K562 (cell line): ENCODE measurements at regions not wholly inside any gene's neighbourhood (a gene's known extent, or its start where the extent isn't known, plus 50 kb on each side); places are given as distances from the start of the nearest gene placed in this dataset.

ENCODE experiments used
- ATAC-seq: fragments of 200-7000 bp; cut with Tn5 transposase; 3 replicates; pipeline ENCODE4 v1.9.1; 2020; ENCODE audit warnings: moderate library complexity
- BruUV-seq: library from RNA; stranded (reverse); fragments of 400-500 nt; replicated peaks from 2 replicates; lab custom pipeline; 2021; lab: Mats Ljungman, UMichigan
- CTCF ChIA-PET: fragments of 300-600 bp; formaldehyde crosslinking; extraction: SDS; loops from one replicate; lab custom pipeline; 2021; ENCODE audit warnings: low intra/inter-chr PET ratio; lab: Yijun Ruan, JAX
- POLR2A ChIA-PET: fragments of 300-600, 350-650 bp; sonication (Branson Sonifier 250); formaldehyde crosslinking; extraction: SDS; loops from one replicate; lab custom pipeline; 2021; ENCODE audit warnings: antibody characterized with exemption, inconsistent platforms; lab: Yijun Ruan, JAX
- DNase-seq, 4 experiments: peaks; one replicate each; pipeline versions ENCODE4 v3.0.0 to v3.0.0-alpha.2; 2011 to 2018; ENCODE audit warnings: low spot score in 3 of 4, mixed read lengths in 3 of 4; ENCODE audit errors: extremely low read depth in 1 of 4
- FAIRE-seq: peaks from 2 replicates; lab custom pipeline; 2011; peaks lifted over from hg19 to GRCh38; lab: Jason Lieb, UNC
- H2AFZ ChIP-seq: 2 replicates; pipeline ENCODE4 v1.6.0; 2011; ENCODE audit warnings: low read depth, low read length, control low read depth, inconsistent platforms
- H3K27ac ChIP-seq: fragments of 200-600 bp; 3 replicates; pipeline ENCODE4 v1.8.0; 2011; ENCODE audit warnings: low read depth, mild to moderate bottlenecking, control low read depth, inconsistent platforms, low read length, moderate library complexity, mixed read lengths; ENCODE audit errors: extremely low read depth
- H3K27me3 ChIP-seq, 2 experiments: fragments of 300-600 bp in 1 of 2; 2 replicates in 1 of 2; 3 replicates in 1 of 2; pipeline versions ENCODE4 v1.6.0 to v1.8.0; 2011; ENCODE audit warnings: inconsistent platforms in 2 of 2, low read length in 2 of 2, mild to moderate bottlenecking in 1 of 2, mixed read lengths in 1 of 2, moderate library complexity in 1 of 2; ENCODE audit not compliant: control insufficient read depth in 2 of 2, insufficient read depth in 2 of 2
- H3K36me3 ChIP-seq: fragments of 300-600 bp; 3 replicates; pipeline ENCODE4 v1.8.0; 2011; ENCODE audit warnings: mild to moderate bottlenecking, low read length, inconsistent platforms; ENCODE audit not compliant: control insufficient read depth, insufficient read depth
- H3K4me1 ChIP-seq, 2 experiments: fragments of 200-600 bp in 1 of 2; replicated peaks in 1 of 2; 2 replicates in 1 of 2; 3 replicates in 1 of 2; pipeline versions ENCODE4 v1.5.1 to v1.8.0; 2011; ENCODE audit warnings: inconsistent platforms in 2 of 2, low read length in 2 of 2, mild to moderate bottlenecking in 1 of 2, mixed read lengths in 1 of 2, moderate library complexity in 1 of 2; ENCODE audit not compliant: control insufficient read depth in 2 of 2, insufficient read depth in 2 of 2
- H3K4me2 ChIP-seq: 2 replicates; pipeline ENCODE4 v1.6.1; 2011; ENCODE audit warnings: low read length, control low read depth, inconsistent platforms, mixed read lengths; ENCODE audit not compliant: insufficient read depth
- H3K4me3 ChIP-seq: fragments of 200-600 bp; sonication (generic), shearing (Covaris generic); 2 replicates; pipeline ENCODE4 v1.5.1; 2016; ENCODE audit warnings: control low read depth, inconsistent platforms
- H3K79me2 ChIP-seq: fragments of 200-600 bp; 3 replicates; pipeline ENCODE4 v1.8.0; 2011; ENCODE audit warnings: low read length, inconsistent platforms; ENCODE audit not compliant: control insufficient read depth, insufficient read depth
- H3K9ac ChIP-seq, 2 experiments: 2 replicates each; pipeline versions ENCODE4 v1.6.0 to v1.6.1; 2011; ENCODE audit warnings: low read depth in 2 of 2, low read length in 2 of 2, control low read depth in 1 of 2, inconsistent platforms in 1 of 2, mild to moderate bottlenecking in 1 of 2, mixed read lengths in 1 of 2; ENCODE audit not compliant: insufficient read depth in 1 of 2
- H3K9me1 ChIP-seq: one replicate; pipeline ENCODE4 v1.6.0; 2011; ENCODE audit warnings: inconsistent platforms, mild to moderate bottlenecking, low read length, moderate library complexity; ENCODE audit not compliant: control insufficient read depth, insufficient read depth
- H3K9me3 ChIP-seq: replicated peaks from 2 replicates; pipeline ENCODE4 v1.5.1; 2011; ENCODE audit warnings: low read depth, low read length, inconsistent platforms; ENCODE audit not compliant: control insufficient read depth, insufficient read depth
- H4K20me1 ChIP-seq: replicated peaks from 2 replicates; pipeline ENCODE4 v1.6.1; 2011; ENCODE audit warnings: low read length, inconsistent platforms, mixed read lengths; ENCODE audit not compliant: control insufficient read depth, insufficient read depth
- E2F3 ChIP-seq: fragments of 250-450 bp; sonication (Bioruptor Pico); IDR thresholded peaks from 2 replicates; pipeline ENCODE4 v1.4.0; 2020; ENCODE audit warnings: mild to moderate bottlenecking
- EGR1 ChIP-seq: fragments of 450-650 bp; conservative IDR thresholded peaks from 2 replicates; pipeline ENCODE4 v1.6.1; 2017; ENCODE audit warnings: mild to moderate bottlenecking
- EWSR1 ChIP-seq: fragments of 450-650 bp; IDR thresholded peaks from 2 replicates; pipeline ENCODE4 v1.6.1; 2018; ENCODE audit warnings: borderline replicate concordance, mild to moderate bottlenecking, low read depth, moderate library complexity; ENCODE audit not compliant: partially characterized antibody
- EZH2 ChIP-seq: IDR thresholded peaks from 2 replicates; pipeline ENCODE4 v1.6.1; 2012; ENCODE audit warnings: low read depth, mild to moderate bottlenecking, inconsistent platforms, low read length, borderline replicate concordance
- HDAC3 ChIP-seq: fragments of 450-650 bp; IDR thresholded peaks from 2 replicates; pipeline ENCODE4 v1.6.1; 2018; ENCODE audit warnings: borderline replicate concordance, mild to moderate bottlenecking, moderate library complexity; ENCODE audit not compliant: partially characterized antibody
- NFE2L1 ChIP-seq: fragments of 450-650 bp; IDR thresholded peaks from 2 replicates; pipeline ENCODE4 v1.6.1; 2016; ENCODE audit warnings: missing genetic modification characterization, low read depth, mild to moderate bottlenecking, missing compliant biosample characterization, moderate library complexity, borderline replicate concordance
- PHTF2 ChIP-seq: fragments of 250-450 bp; sonication (Bioruptor Pico); IDR thresholded peaks from 2 replicates; pipeline ENCODE4 v1.5.0; 2021; ENCODE audit warnings: mild to moderate bottlenecking
- RB1 ChIP-seq: fragments of 450-650 bp; IDR thresholded peaks from 2 replicates; pipeline ENCODE4 v1.6.1; 2017; ENCODE audit warnings: low read depth, mild to moderate bottlenecking
- WHSC1 ChIP-seq: IDR thresholded peaks from one replicate; pipeline ENCODE4 v1.6.1; 2012; ENCODE audit warnings: low read length, control low read depth, inconsistent platforms
- ZNF584 ChIP-seq: fragments of 200-800 bp; sonication (Bioruptor generic); IDR thresholded peaks from 2 replicates; pipeline ENCODE4 v1.6.1; 2016; ENCODE audit warnings: low read depth, mild to moderate bottlenecking, missing genetic modification characterization, missing compliant biosample characterization
- WGBS: fragments of 100-300 bp; shearing (Covaris generic); methylation state at CpG from one replicate; pipeline ENCODE4 v1.1.6; 2016; ENCODE audit warnings: low coverage, mixed read lengths; ENCODE audit not compliant: insufficient coverage; ENCODE audit errors: missing lambda C conversion rate; 5-methylcytosine and 5-hydroxymethylcytosine counted together
- in situ Hi-C: fragments of 300-500 bp; cut with MboI; formaldehyde crosslinking; loops from 4 replicates; pipeline ENCODE4 v1.15.0; 2018; ENCODE audit warnings: inconsistent platforms, mixed read lengths
- intact Hi-C: fragments of 100-400 bp; cut with micrococcal nuclease; formaldehyde crosslinking; loops from 2 replicates; pipeline ENCODE4 v1.14.2; 2022
- TF ChIP-seq, protein P1 (sequence below): fragments of 450-650 bp; formaldehyde crosslinking; IDR thresholded peaks from 2 replicates; pipeline ENCODE4 v1.4.0; 2020; ENCODE audit warnings: mild to moderate bottlenecking, mixed read lengths
- TF ChIP-seq, protein P2 (sequence below): sonication (generic); formaldehyde crosslinking; IDR thresholded peaks from 2 replicates; pipeline ENCODE4 v1.8.0; 2022; ENCODE audit warnings: missing genetic modification reagents, mild to moderate bottlenecking, moderate library complexity, borderline replicate concordance
- TF ChIP-seq, protein P3 (sequence below): fragments of 200-800 bp; sonication (Bioruptor generic); IDR thresholded peaks from 2 replicates; pipeline ENCODE4 v1.6.1; 2016; ENCODE audit warnings: missing genetic modification characterization, missing compliant biosample characterization

DNA sequence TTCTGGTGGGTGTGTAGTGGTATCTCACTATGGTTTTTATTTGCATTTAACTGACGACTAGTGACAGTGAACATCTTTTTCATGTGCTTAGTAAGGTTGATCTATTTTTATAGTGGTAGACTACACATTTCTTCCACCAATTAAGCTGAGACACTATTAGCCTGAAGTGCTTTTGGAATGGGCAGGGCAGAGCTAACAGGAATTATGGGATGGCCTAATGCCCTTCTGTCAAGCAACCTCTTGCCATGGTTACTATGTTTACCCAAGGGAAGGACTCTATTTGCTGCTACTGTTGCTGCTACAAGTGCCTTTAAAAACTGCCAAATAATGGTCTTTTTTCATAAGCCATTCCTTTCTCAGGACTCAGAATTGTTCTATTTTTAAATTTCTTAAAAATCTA lies 676.7 kb upstream of the ACTRT1 start:
- Histone ChIP-seq H4K20me1 (no peaks in the 10 kb centered on the region), H2AFZ (no peak overlapping the region), H3K4me3 (no peak overlapping the region), H3K4me2 (no peak overlapping the region), H3K9ac (no peak overlapping the region), H3K4me1 (no peaks in the 10 kb centered on the region), H3K36me3 (no peaks in the 10 kb centered on the region), H3K27ac (no peak overlapping the region), H3K9me3 (no peaks in the 10 kb centered on the region), H3K9me1 (no peaks in the 10 kb centered on the region), H3K79me2 (no peaks in the 10 kb centered on the region), H3K27me3 (no peaks in the 10 kb centered on the region)
- ATAC-seq (no peak), FAIRE-seq (no peak), DNase-seq (no peak)
- ChIA-PET CTCF (no interaction called here), POLR2A (no interaction called here)
- in situ Hi-C loops = no loop called here
- TF ChIP-seq RB1 (no peak), E2F3 (no peak), NFE2L1 (tag) (no peak), ZNF584 (no peak), EWSR1 (no peak), PHTF2 (CRISPR knock-in tag) (no peak), EZH2 (no peak), WHSC1 (no peak), HDAC3 (no peak), EGR1 (no peak)
- TF ChIP-seq, protein P1, sequence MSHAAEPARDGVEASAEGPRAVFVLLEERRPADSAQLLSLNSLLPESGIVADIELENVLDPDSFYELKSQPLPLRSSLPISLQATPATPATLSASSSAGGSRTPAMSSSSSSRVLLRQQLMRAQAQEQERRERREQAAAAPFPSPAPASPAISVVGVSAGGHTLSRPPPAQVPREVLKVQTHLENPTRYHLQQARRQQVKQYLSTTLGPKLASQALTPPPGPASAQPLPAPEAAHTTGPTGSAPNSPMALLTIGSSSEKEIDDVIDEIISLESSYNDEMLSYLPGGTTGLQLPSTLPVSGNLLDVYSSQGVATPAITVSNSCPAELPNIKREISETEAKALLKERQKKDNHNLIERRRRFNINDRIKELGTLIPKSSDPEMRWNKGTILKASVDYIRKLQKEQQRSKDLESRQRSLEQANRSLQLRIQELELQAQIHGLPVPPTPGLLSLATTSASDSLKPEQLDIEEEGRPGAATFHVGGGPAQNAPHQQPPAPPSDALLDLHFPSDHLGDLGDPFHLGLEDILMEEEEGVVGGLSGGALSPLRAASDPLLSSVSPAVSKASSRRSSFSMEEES (CRISPR knock-in tag) = no peak
- TF ChIP-seq, protein P2, sequence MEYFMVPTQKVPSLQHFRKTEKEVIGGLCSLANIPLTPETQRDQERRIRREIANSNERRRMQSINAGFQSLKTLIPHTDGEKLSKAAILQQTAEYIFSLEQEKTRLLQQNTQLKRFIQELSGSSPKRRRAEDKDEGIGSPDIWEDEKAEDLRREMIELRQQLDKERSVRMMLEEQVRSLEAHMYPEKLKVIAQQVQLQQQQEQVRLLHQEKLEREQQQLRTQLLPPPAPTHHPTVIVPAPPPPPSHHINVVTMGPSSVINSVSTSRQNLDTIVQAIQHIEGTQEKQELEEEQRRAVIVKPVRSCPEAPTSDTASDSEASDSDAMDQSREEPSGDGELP (CRISPR knock-in tag) = no peak
- TF ChIP-seq, protein P3, sequence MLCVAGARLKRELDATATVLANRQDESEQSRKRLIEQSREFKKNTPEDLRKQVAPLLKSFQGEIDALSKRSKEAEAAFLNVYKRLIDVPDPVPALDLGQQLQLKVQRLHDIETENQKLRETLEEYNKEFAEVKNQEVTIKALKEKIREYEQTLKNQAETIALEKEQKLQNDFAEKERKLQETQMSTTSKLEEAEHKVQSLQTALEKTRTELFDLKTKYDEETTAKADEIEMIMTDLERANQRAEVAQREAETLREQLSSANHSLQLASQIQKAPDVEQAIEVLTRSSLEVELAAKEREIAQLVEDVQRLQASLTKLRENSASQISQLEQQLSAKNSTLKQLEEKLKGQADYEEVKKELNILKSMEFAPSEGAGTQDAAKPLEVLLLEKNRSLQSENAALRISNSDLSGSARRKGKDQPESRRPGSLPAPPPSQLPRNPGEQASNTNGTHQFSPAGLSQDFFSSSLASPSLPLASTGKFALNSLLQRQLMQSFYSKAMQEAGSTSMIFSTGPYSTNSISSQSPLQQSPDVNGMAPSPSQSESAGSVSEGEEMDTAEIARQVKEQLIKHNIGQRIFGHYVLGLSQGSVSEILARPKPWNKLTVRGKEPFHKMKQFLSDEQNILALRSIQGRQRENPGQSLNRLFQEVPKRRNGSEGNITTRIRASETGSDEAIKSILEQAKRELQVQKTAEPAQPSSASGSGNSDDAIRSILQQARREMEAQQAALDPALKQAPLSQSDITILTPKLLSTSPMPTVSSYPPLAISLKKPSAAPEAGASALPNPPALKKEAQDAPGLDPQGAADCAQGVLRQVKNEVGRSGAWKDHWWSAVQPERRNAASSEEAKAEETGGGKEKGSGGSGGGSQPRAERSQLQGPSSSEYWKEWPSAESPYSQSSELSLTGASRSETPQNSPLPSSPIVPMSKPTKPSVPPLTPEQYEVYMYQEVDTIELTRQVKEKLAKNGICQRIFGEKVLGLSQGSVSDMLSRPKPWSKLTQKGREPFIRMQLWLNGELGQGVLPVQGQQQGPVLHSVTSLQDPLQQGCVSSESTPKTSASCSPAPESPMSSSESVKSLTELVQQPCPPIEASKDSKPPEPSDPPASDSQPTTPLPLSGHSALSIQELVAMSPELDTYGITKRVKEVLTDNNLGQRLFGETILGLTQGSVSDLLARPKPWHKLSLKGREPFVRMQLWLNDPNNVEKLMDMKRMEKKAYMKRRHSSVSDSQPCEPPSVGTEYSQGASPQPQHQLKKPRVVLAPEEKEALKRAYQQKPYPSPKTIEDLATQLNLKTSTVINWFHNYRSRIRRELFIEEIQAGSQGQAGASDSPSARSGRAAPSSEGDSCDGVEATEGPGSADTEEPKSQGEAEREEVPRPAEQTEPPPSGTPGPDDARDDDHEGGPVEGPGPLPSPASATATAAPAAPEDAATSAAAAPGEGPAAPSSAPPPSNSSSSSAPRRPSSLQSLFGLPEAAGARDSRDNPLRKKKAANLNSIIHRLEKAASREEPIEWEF = no peak
- intact Hi-C loops = no loop called here
- 0% methylated on average over 1 of the region's 1 CpG for WGBS
- no TSS peak for BruUV-seq
